ENCODE measurements at regions not wholly inside any gene's neighbourhood (a gene's known extent, or its start where the extent isn't known, plus 50 kb on each side); places are given as distances from the start of the nearest gene placed in this dataset.

- no peaks in the 10 kb centered on the region for H3K4me1 Mint-ChIP-seq
- no peaks in the 10 kb centered on the region for H3K27me3 Mint-ChIP-seq
- DNase-seq, result no peak
- peaks cover 4% of the 10 kb centered on the region for H3K9me3 Mint-ChIP-seq
- intact Hi-C loops (cut with micrococcal nuclease), result no loop called here
- H3K36me3 Mint-ChIP-seq (ENCODE audit: low read depth), result no peaks in the 10 kb centered on the region
- H3K27ac Mint-ChIP-seq, result no peak overlapping the region
- H3K4me3 Mint-ChIP-seq, result no peak overlapping the region
These were observed 270.2 kb downstream of the ELAVL2 start for GRCh38 chr9:23555851-23556250.

- Mint-ChIP-seq H3K27ac (no peak overlapping the region), H3K27me3 (no peaks in the 10 kb centered on the region), H3K4me1 (no peaks in the 10 kb centered on the region), H3K4me3 (no peak overlapping the region), H3K9me3 (peaks cover 4% of the 10 kb centered on the region), H3K36me3 (ENCODE audit: low read depth) (no peaks in the 10 kb centered on the region)
- no peak for DNase-seq
- intact Hi-C loops (cut with micrococcal nuclease), result no loop called here
These were observed 269.6 kb downstream of the ELAVL2 start for GRCh38 chr9:23556459-23556858.

- no peak for DNase-seq
- H3K27ac Mint-ChIP-seq, result no peak overlapping the region
- no peaks in the 10 kb centered on the region for H3K4me1 Mint-ChIP-seq
- H3K27me3 Mint-ChIP-seq, result no peaks in the 10 kb centered on the region
- intact Hi-C loops (cut with micrococcal nuclease), result no loop called here
- H3K36me3 Mint-ChIP-seq (ENCODE audit: low read depth), result no peaks in the 10 kb centered on the region
- H3K9me3 Mint-ChIP-seq, result peaks cover 4% of the 10 kb centered on the region
- no peak overlapping the region for H3K4me3 Mint-ChIP-seq
These were observed 268.4 kb downstream of the ELAVL2 start for GRCh38 chr9:23557689-23558088.

GRCh38 chr9:23559522-23559921 lies 266.5 kb downstream of the ELAVL2 start:
- Mint-ChIP-seq H3K4me3 (no peak overlapping the region), H3K4me1 (no peaks in the 10 kb centered on the region), H3K27ac (no peak overlapping the region), H3K27me3 (no peaks in the 10 kb centered on the region), H3K9me3 (peaks cover 7% of the 10 kb centered on the region), H3K36me3 (ENCODE audit: low read depth) (no peaks in the 10 kb centered on the region)
- DNase-seq, result no peak
- intact Hi-C loops (cut with micrococcal nuclease), result no loop called here

- Mint-ChIP-seq H3K27ac (no peak overlapping the region), H3K4me1 (no peaks in the 10 kb centered on the region), H3K4me3 (no peak overlapping the region), H3K9me3 (peaks cover 3% of the 10 kb centered on the region), H3K36me3 (ENCODE audit: low read depth) (no peaks in the 10 kb centered on the region), H3K27me3 (no peaks in the 10 kb centered on the region)
- DNase-seq, result no peak
- intact Hi-C loops (cut with micrococcal nuclease), result no loop called here
These were observed 262.5 kb downstream of the ELAVL2 start for GRCh38 chr9:23563517-23563916.

- H3K9me3 Mint-ChIP-seq, result peaks cover 9% of the 10 kb centered on the region
- no peaks in the 10 kb centered on the region for H3K36me3 Mint-ChIP-seq (ENCODE audit: low read depth)
- DNase-seq, result no peak
- no peaks in the 10 kb centered on the region for H3K27me3 Mint-ChIP-seq
- no peak overlapping the region for H3K27ac Mint-ChIP-seq
- no peak overlapping the region for H3K4me3 Mint-ChIP-seq
- H3K4me1 Mint-ChIP-seq, result no peaks in the 10 kb centered on the region
- intact Hi-C loops (cut with micrococcal nuclease), result no loop called here
These were observed 258.4 kb downstream of the ELAVL2 start for GRCh38 chr9:23567516-23568165.

GRCh38 chr9:23571414-23572104 lies 254.5 kb downstream of the ELAVL2 start:
- no peak overlapping the region for H3K4me3 Mint-ChIP-seq
- no peaks in the 10 kb centered on the region for H3K36me3 Mint-ChIP-seq (ENCODE audit: low read depth)

GRCh38 chr9:23573800-23574199 lies 252.2 kb downstream of the ELAVL2 start:
- Mint-ChIP-seq H3K4me1 (no peaks in the 10 kb centered on the region), H3K27me3 (no peaks in the 10 kb centered on the region), H3K9me3 (peaks cover 7% of the 10 kb centered on the region), H3K36me3 (ENCODE audit: low read depth) (no peaks in the 10 kb centered on the region), H3K4me3 (no peak overlapping the region), H3K27ac (no peak overlapping the region)
- DNase-seq, result no peak
- intact Hi-C loops (cut with micrococcal nuclease), result loop anchor here (10.0 kb wide), 1 partner anchor 59 kb away; no protein-coding TSS in a partner anchor

More at GRCh38 chr9:23571414-23572104, 254.5 kb downstream of the ELAVL2 start:
- peaks cover 7% of the 10 kb centered on the region for H3K9me3 Mint-ChIP-seq
- intact Hi-C loops (cut with micrococcal nuclease), result loop anchor here (10.0 kb wide), 1 partner anchor 57 kb away; no protein-coding TSS in a partner anchor
- no peak overlapping the region for H3K27ac Mint-ChIP-seq
- H3K4me1 Mint-ChIP-seq, result no peaks in the 10 kb centered on the region
- DNase-seq, result no peak
- no peaks in the 10 kb centered on the region for H3K27me3 Mint-ChIP-seq

- Mint-ChIP-seq H3K27ac (no peak overlapping the region), H3K36me3 (ENCODE audit: low read depth) (no peaks in the 10 kb centered on the region), H3K27me3 (no peaks in the 10 kb centered on the region), H3K4me3 (no peak overlapping the region), H3K9me3 (peaks cover 11% of the 10 kb centered on the region), H3K4me1 (no peaks in the 10 kb centered on the region)
- no peak for DNase-seq
- intact Hi-C loops (cut with micrococcal nuclease), result loop anchor here (10.0 kb wide), 1 partner anchor 63 kb away; no protein-coding TSS in a partner anchor
These were observed 248.4 kb downstream of the ELAVL2 start for GRCh38 chr9:23577611-23578010.

- Mint-ChIP-seq H3K4me1 (no peaks in the 10 kb centered on the region), H3K9me3 (peaks cover 11% of the 10 kb centered on the region), H3K4me3 (no peak overlapping the region), H3K36me3 (ENCODE audit: low read depth) (no peaks in the 10 kb centered on the region), H3K27ac (no peak overlapping the region), H3K27me3 (no peaks in the 10 kb centered on the region)
- no peak for DNase-seq
- intact Hi-C loops (cut with micrococcal nuclease), result no loop called here
These were observed 244.1 kb downstream of the ELAVL2 start for GRCh38 chr9:23581931-23582330.

GRCh38 chr9:23582836-23583235 lies 243.2 kb downstream of the ELAVL2 start:
- intact Hi-C loops (cut with micrococcal nuclease), result no loop called here
- Mint-ChIP-seq H3K36me3 (ENCODE audit: low read depth) (no peaks in the 10 kb centered on the region), H3K27ac (no peak overlapping the region), H3K27me3 (no peaks in the 10 kb centered on the region), H3K9me3 (peaks cover 11% of the 10 kb centered on the region), H3K4me1 (no peaks in the 10 kb centered on the region), H3K4me3 (no peak overlapping the region)
- DNase-seq, result no peak

- no peaks in the 10 kb centered on the region for H3K27me3 Mint-ChIP-seq
- peaks cover 13% of the 10 kb centered on the region for H3K9me3 Mint-ChIP-seq
- H3K4me3 Mint-ChIP-seq, result no peak overlapping the region
- no peaks in the 10 kb centered on the region for H3K4me1 Mint-ChIP-seq
- DNase-seq, result no peak
- H3K27ac Mint-ChIP-seq, result no peak overlapping the region
- H3K36me3 Mint-ChIP-seq (ENCODE audit: low read depth), result no peaks in the 10 kb centered on the region
- intact Hi-C loops (cut with micrococcal nuclease), result no loop called here
These were observed 239.1 kb downstream of the ELAVL2 start for GRCh38 chr9:23586906-23587305.

GRCh38 chr9:23587433-23587832 lies 238.6 kb downstream of the ELAVL2 start:
- Mint-ChIP-seq H3K36me3 (ENCODE audit: low read depth) (no peaks in the 10 kb centered on the region), H3K9me3 (peaks cover 8% of the 10 kb centered on the region), H3K27ac (no peak overlapping the region), H3K4me1 (no peaks in the 10 kb centered on the region), H3K4me3 (no peak overlapping the region), H3K27me3 (no peaks in the 10 kb centered on the region)
- intact Hi-C loops (cut with micrococcal nuclease), result no loop called here
- no peak for DNase-seq

- no peak overlapping the region for H3K27ac Mint-ChIP-seq
- no peaks in the 10 kb centered on the region for H3K36me3 Mint-ChIP-seq (ENCODE audit: low read depth)
- H3K27me3 Mint-ChIP-seq, result no peaks in the 10 kb centered on the region
- H3K9me3 Mint-ChIP-seq, result peaks cover 7% of the 10 kb centered on the region
- H3K4me3 Mint-ChIP-seq, result no peak overlapping the region
- H3K4me1 Mint-ChIP-seq, result no peaks in the 10 kb centered on the region
- intact Hi-C loops (cut with micrococcal nuclease), result no loop called here
- DNase-seq, result no peak
These were observed 238.1 kb downstream of the ELAVL2 start for GRCh38 chr9:23587903-23588302.
